SU-DHL-6 (cell line): ENCODE measurements at regions not wholly inside any gene's neighbourhood (a gene's known extent, or its start where the extent isn't known, plus 50 kb on each side); places are given as distances from the start of the nearest gene placed in this dataset.

Experiments used
- EZH2phosphoT487 ChIP-seq: fragments of 200-600 bp; sonication (generic), shearing (Covaris generic); conservative IDR thresholded peaks from 2 replicates; pipeline ENCODE4 v1.6.1; 2018; ENCODE audit warnings: mild to moderate bottlenecking, antibody characterized with exemption, low read length, moderate library complexity, mixed read lengths
- TF ChIP-seq, protein P1 (sequence below): fragments of 200-600 bp; sonication (generic); IDR thresholded peaks from one replicate; pipeline ENCODE4 v1.5.1; 2017; ENCODE audit warnings: antibody characterized with exemption, mild to moderate bottlenecking, low read length, moderate library complexity; ENCODE audit not compliant: insufficient read depth, poor library complexity, severe bottlenecking

- TF ChIP-seq, protein P1, sequence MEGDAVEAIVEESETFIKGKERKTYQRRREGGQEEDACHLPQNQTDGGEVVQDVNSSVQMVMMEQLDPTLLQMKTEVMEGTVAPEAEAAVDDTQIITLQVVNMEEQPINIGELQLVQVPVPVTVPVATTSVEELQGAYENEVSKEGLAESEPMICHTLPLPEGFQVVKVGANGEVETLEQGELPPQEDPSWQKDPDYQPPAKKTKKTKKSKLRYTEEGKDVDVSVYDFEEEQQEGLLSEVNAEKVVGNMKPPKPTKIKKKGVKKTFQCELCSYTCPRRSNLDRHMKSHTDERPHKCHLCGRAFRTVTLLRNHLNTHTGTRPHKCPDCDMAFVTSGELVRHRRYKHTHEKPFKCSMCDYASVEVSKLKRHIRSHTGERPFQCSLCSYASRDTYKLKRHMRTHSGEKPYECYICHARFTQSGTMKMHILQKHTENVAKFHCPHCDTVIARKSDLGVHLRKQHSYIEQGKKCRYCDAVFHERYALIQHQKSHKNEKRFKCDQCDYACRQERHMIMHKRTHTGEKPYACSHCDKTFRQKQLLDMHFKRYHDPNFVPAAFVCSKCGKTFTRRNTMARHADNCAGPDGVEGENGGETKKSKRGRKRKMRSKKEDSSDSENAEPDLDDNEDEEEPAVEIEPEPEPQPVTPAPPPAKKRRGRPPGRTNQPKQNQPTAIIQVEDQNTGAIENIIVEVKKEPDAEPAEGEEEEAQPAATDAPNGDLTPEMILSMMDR = no peak
- no peak for TF ChIP-seq EZH2phosphoT487
Observed at GRCh38 chr5:110082194-110082593, 392.5 kb downstream of the MAN2A1 start.
